GM18861 (cell line): ENCODE measurements at regions not wholly inside any gene's neighbourhood (a gene's known extent, or its start where the extent isn't known, plus 50 kb on each side); places are given as distances from the start of the nearest gene placed in this dataset.

Experiments used
- ATAC-seq: cut with Tn5 transposase; IDR thresholded peaks from one replicate; pipeline ENCODE4 v1.9.1; 2021; ENCODE audit not compliant: unreplicated experiment

- ATAC-seq = no peak
These were observed 273.7 kb upstream of the LRATD1 start for GRCh38 chr2:14358774-14359173.

GRCh38 chr2:14363137-14363536 is 269.4 kb upstream of the LRATD1 start:
- peak; percentile 77 for ATAC-seq

- no peak for ATAC-seq
These were observed 268.5 kb upstream of the LRATD1 start for GRCh38 chr2:14363976-14364375.

- no peak for ATAC-seq
These were observed 268.0 kb upstream of the LRATD1 start for GRCh38 chr2:14364471-14364870.

GRCh38 chr2:14385043-14385442 is 247.5 kb upstream of the LRATD1 start:
- no peak for ATAC-seq

- ATAC-seq = no peak
These were observed 245.2 kb upstream of the LRATD1 start for GRCh38 chr2:14387332-14387731.

- ATAC-seq = no peak
These were observed 243.8 kb upstream of the LRATD1 start for GRCh38 chr2:14388724-14389123.

GRCh38 chr2:14396533-14397083 is 235.9 kb upstream of the LRATD1 start:
- ATAC-seq = no peak

- ATAC-seq = no peak
These were observed 233.9 kb upstream of the LRATD1 start for GRCh38 chr2:14398641-14399040.

GRCh38 chr2:14401873-14402272 is 230.6 kb upstream of the LRATD1 start:
- no peak for ATAC-seq

- ATAC-seq = no peak
These were observed 223.8 kb upstream of the LRATD1 start for GRCh38 chr2:14408695-14409094.

GRCh38 chr2:14417551-14417950 is 215.0 kb upstream of the LRATD1 start:
- ATAC-seq = no peak

GRCh38 chr2:14418115-14418514 is 214.4 kb upstream of the LRATD1 start:
- ATAC-seq = no peak

- ATAC-seq = no peak
These were observed 211.7 kb upstream of the LRATD1 start for GRCh38 chr2:14420851-14421250.

- ATAC-seq = no peak
These were observed 210.1 kb upstream of the LRATD1 start for GRCh38 chr2:14422426-14422825.

- no peak for ATAC-seq
These were observed 209.2 kb upstream of the LRATD1 start for GRCh38 chr2:14423145-14423906.

GRCh38 chr2:14424478-14425390 is 207.8 kb upstream of the LRATD1 start:
- peak; percentile 81 for ATAC-seq

- ATAC-seq = no peak
These were observed 206.6 kb upstream of the LRATD1 start for GRCh38 chr2:14425869-14426268.

- ATAC-seq = no peak
These were observed 204.5 kb upstream of the LRATD1 start for GRCh38 chr2:14428056-14428455.

GRCh38 chr2:14433946-14434495 is 198.5 kb upstream of the LRATD1 start:
- no peak for ATAC-seq

- no peak for ATAC-seq
These were observed 186.8 kb upstream of the LRATD1 start for GRCh38 chr2:14445670-14446069.
